Sigmoid colon (tissue), 6 donors: ENCODE measurements at regions not wholly inside any gene's neighbourhood (a gene's known extent, or its start where the extent isn't known, plus 50 kb on each side); places are given as distances from the start of the nearest gene placed in this dataset.

Experiments used
- DNase-seq: peaks from one replicate; pipeline ENCODE4 v3.0.0-alpha.2; 2019
- H3K27ac ChIP-seq, 4 donors: fragments of 200-600 bp; sonication (generic); one replicate each; pipeline ENCODE4 v1.5.1; 2016 to 2019; ENCODE audit warnings: mild to moderate bottlenecking in 1 of 4
- H3K27me3 ChIP-seq, 3 donors: fragments of 200-600 bp; sonication (generic); one replicate each; pipeline ENCODE4 v1.5.1; 2019; ENCODE audit warnings: mild to moderate bottlenecking in 1 of 3
- H3K36me3 ChIP-seq, 4 donors: fragments of 200-600 bp; sonication (generic); one replicate each; pipeline ENCODE4 v1.5.1; 2016 to 2019
- H3K4me1 ChIP-seq, 4 donors: fragments of 200-600 bp; sonication (generic); one replicate each; pipeline ENCODE4 v1.5.1; 2017 to 2019
- H3K4me3 ChIP-seq, 4 donors: fragments of 200-600 bp; sonication (generic); one replicate each; pipeline ENCODE4 v1.5.1; 2017 to 2019; ENCODE audit warnings: mild to moderate bottlenecking in 2 of 4, moderate library complexity in 1 of 4
- H3K9me3 ChIP-seq, 4 donors: fragments of 200-600 bp in 3 of 4; sonication (generic) in 3 of 4; one replicate each; pipeline versions ENCODE4 v1.5.1 to v1.6.1; 2013 to 2019
- EP300 ChIP-seq, 4 donors: sonication (generic); formaldehyde crosslinking; IDR thresholded peaks; one replicate each; pipeline ENCODE4 v1.6.1; 2017; ENCODE audit warnings: antibody characterized with exemption in 4 of 4
- POLR2A ChIP-seq, 2 donors: fragments of 450-650 bp; IDR thresholded peaks; one replicate each; pipeline ENCODE4 v1.6.1; 2016; ENCODE audit warnings: antibody characterized with exemption in 2 of 2, mild to moderate bottlenecking in 2 of 2, moderate library complexity in 2 of 2
- POLR2AphosphoS5 ChIP-seq, 4 donors: sonication (generic); formaldehyde crosslinking; IDR thresholded peaks; one replicate each; pipeline ENCODE4 v1.6.1; 2017; ENCODE audit warnings: antibody characterized with exemption in 4 of 4
- WGBS, 2 donors: extraction: QIAGEN DNeasy Blood & Tissue Kit; methylation state at CpG; one replicate each; pipeline ENCODE4 v1.1.7; 2013; 5-methylcytosine and 5-hydroxymethylcytosine counted together
- intact Hi-C: fragments of 100-400 bp; cut with DNase I; formaldehyde crosslinking; loops from one replicate; pipeline ENCODE4 v1.15.1; 2023
- TF ChIP-seq, protein P1 (sequence below), 4 experiments: fragments of 450-650 bp in 3 of 4; fragments of 200-600 bp in 1 of 4; IDR thresholded peaks; one replicate each; pipeline ENCODE4 v1.5.1; 2016 to 2019; ENCODE audit warnings: antibody characterized with exemption in 4 of 4, mild to moderate bottlenecking in 3 of 4, moderate library complexity in 2 of 4
- donor health status: healthy with polysubstance abuse.
- donor health status: healthy.

DNA sequence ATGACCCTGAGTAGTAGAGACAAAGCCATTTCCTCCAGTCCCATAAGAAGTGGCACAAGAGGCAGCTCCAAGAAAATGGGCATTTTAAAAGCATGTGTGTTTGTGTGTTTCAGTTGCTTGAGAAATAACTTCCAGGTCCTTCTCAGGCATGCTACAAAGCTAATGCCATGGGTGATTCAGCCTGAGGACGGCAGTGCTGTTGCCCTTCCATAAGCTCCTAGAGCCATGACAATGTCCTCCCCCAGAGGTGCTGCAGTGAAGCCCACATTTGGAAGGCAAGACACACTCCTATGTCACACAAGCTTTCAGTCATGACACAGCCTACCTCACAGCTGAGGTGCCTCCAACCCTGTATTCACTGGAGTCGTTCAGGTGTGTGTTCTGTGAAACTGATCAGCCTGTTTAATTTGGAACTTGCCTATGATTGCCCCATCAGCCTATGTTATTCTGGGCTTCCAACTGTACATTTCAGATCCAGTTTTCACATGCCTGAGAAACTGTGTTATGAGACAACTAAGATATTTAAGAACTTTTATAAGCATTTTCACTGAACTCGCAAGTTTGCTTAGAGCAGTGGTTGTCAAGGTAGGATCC lies 213.6 kb downstream of the FOXO1 start:
- 84 to 92% methylated on average over 3 of the region's 3 CpGs for WGBS, 2 donors
- Histone ChIP-seq H3K36me3 (no peaks in the 10 kb centered on the region), H3K9me3 (no peaks in the 10 kb centered on the region), H3K4me3 (no peak overlapping the region), H3K27ac (no peak overlapping the region), H3K4me1 (no peaks in the 10 kb centered on the region), H3K27me3 (no peaks in the 10 kb centered on the region)
- DNase-seq: no peak
- TF ChIP-seq, protein P1, sequence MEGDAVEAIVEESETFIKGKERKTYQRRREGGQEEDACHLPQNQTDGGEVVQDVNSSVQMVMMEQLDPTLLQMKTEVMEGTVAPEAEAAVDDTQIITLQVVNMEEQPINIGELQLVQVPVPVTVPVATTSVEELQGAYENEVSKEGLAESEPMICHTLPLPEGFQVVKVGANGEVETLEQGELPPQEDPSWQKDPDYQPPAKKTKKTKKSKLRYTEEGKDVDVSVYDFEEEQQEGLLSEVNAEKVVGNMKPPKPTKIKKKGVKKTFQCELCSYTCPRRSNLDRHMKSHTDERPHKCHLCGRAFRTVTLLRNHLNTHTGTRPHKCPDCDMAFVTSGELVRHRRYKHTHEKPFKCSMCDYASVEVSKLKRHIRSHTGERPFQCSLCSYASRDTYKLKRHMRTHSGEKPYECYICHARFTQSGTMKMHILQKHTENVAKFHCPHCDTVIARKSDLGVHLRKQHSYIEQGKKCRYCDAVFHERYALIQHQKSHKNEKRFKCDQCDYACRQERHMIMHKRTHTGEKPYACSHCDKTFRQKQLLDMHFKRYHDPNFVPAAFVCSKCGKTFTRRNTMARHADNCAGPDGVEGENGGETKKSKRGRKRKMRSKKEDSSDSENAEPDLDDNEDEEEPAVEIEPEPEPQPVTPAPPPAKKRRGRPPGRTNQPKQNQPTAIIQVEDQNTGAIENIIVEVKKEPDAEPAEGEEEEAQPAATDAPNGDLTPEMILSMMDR (IDR thresholded peaks at IDR 0.05): no peak
- TF ChIP-seq POLR2A (IDR thresholded peaks at IDR 0.05) (no peak), POLR2AphosphoS5 (IDR thresholded peaks at IDR 0.05) (no peak), EP300 (IDR thresholded peaks at IDR 0.05) (no peak)
- intact Hi-C loops: no loop called here

- WGBS, 2 donors: 84 to 87% methylated on average over 6 of the region's 6 CpGs
- intact Hi-C loops: no loop called here
- Histone ChIP-seq H3K27ac (no peak overlapping the region), H3K4me3 (no peak overlapping the region), H3K36me3 (no peaks in the 10 kb centered on the region), H3K27me3 (no peaks in the 10 kb centered on the region), H3K4me1 (no peaks in the 10 kb centered on the region), H3K9me3 (no peaks in the 10 kb centered on the region)
- TF ChIP-seq, protein P1 (IDR thresholded peaks at IDR 0.05): no peak
- no peak for TF ChIP-seq POLR2AphosphoS5 (IDR thresholded peaks at IDR 0.05)
- no peak for TF ChIP-seq EP300 (IDR thresholded peaks at IDR 0.05)
- no peak for TF ChIP-seq POLR2A (IDR thresholded peaks at IDR 0.05)
- no peak for DNase-seq
Observed at GRCh38 chr13:40453351-40454021, 213.0 kb downstream of the FOXO1 start.

- TF ChIP-seq POLR2A (IDR thresholded peaks at IDR 0.05) (no peak), EP300 (IDR thresholded peaks at IDR 0.05) (no peak), POLR2AphosphoS5 (IDR thresholded peaks at IDR 0.05) (no peak)
- TF ChIP-seq, protein P1 (IDR thresholded peaks at IDR 0.05): no peak
- 35 to 55% methylated on average over 3 of the region's 3 CpGs for WGBS, 2 donors
- H3K4me1 ChIP-seq: no peaks in the 10 kb centered on the region
- H3K27ac ChIP-seq: no peak overlapping the region
- intact Hi-C loops: no loop called here
- H3K27me3 ChIP-seq: no peaks in the 10 kb centered on the region
- no peak for DNase-seq
- H3K36me3 ChIP-seq: no peaks in the 10 kb centered on the region
- H3K4me3 ChIP-seq: no peak overlapping the region
- H3K9me3 ChIP-seq: no peaks in the 10 kb centered on the region
Observed at GRCh38 chr13:40456397-40456953, 210.0 kb downstream of the FOXO1 start.

DNA sequence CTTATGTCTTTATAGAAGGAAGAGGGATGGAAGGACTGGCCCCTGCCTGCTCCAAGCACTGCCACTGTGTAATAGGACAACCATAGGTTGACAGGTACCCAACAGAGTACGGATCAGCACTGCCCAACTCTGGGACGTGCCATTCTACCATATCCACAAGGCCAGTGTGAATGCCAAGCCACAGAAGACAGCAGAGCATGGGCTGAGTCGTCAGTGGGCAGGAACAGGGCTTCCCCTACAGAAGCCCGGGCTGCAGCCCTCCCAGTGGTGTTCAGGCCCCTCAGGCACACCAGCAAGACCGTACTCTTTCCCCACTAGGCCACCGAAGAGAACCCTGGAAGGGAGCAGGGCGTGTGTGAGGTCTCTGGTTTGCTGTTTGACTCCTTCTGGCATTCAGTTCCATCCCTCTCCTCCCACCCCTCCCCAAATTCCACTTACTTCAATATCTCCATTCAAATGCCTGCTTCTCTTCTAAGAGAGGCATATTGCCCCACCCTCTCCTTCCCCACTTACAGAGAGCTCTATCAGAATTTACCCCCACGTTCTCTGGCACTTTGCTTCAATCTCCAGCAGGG lies 209.4 kb downstream of the FOXO1 start:
- Histone ChIP-seq H3K4me1 (no peaks in the 10 kb centered on the region), H3K4me3 (no peak overlapping the region), H3K27me3 (no peaks in the 10 kb centered on the region), H3K36me3 (no peaks in the 10 kb centered on the region), H3K27ac (no peak overlapping the region), H3K9me3 (no peaks in the 10 kb centered on the region)
- 71 to 81% methylated on average over 8 of the region's 8 CpGs for WGBS, 2 donors
- intact Hi-C loops: no loop called here
- no peak for DNase-seq
- TF ChIP-seq EP300 (IDR thresholded peaks at IDR 0.05) (no peak), POLR2A (IDR thresholded peaks at IDR 0.05) (no peak), POLR2AphosphoS5 (IDR thresholded peaks at IDR 0.05) (no peak)
- TF ChIP-seq, protein P1 (IDR thresholded peaks at IDR 0.05): no peak
